ENCODE measurements at regions not wholly inside any gene's neighbourhood (a gene's known extent, or its start where the extent isn't known, plus 50 kb on each side); places are given as distances from the start of the nearest gene placed in this dataset.
"Not testable (repeated sequence)": the region's sequence is repeated elsewhere in the genome, so short reads cannot be mapped to it uniquely, and the experiment has no call there.

GRCh38 chr10:53069013-53069412, 296.4 kb upstream of the MBL2 start:
- DNase-seq (ENCODE audit: low spot score in 2 of 2) = no peak
- intact Hi-C loops (cut with DNase I; ENCODE audit: low total_unique reads) = no loop called here
- no peak overlapping the region for H3K4me3 ChIP-seq (ENCODE audit: low read depth, poor library complexity, severe bottlenecking)
- TF ChIP-seq POLR2A (IDR thresholded peaks at IDR 0.05) (no peak), CTCF (IDR thresholded peaks at IDR 0.05) (no peak)

- WGBS, 2 donors = 41 to 51% methylated on average over 2 of the region's 2 CpGs
- DNase-seq (ENCODE audit: low spot score in 2 of 2) = no peak
- H3K4me3 ChIP-seq (ENCODE audit: low read depth, poor library complexity, severe bottlenecking) = no peak overlapping the region
- TF ChIP-seq CTCF (IDR thresholded peaks at IDR 0.05) = no peak
- no peak for TF ChIP-seq POLR2A (IDR thresholded peaks at IDR 0.05)
- intact Hi-C loops (cut with DNase I; ENCODE audit: low total_unique reads) = no loop called here
Measured at GRCh38 chr10:53064614-53065013, 292.0 kb upstream of the MBL2 start.

- DNase-seq (ENCODE audit: low spot score in 2 of 2) = no peak
- WGBS, 2 donors = 77 to 82% methylated on average over 3 of the region's 3 CpGs
- TF ChIP-seq CTCF (IDR thresholded peaks at IDR 0.05) = no peak
- TF ChIP-seq POLR2A (IDR thresholded peaks at IDR 0.05) = no peak
- H3K4me3 ChIP-seq (ENCODE audit: low read depth, poor library complexity, severe bottlenecking) = no peak overlapping the region
- intact Hi-C loops (cut with DNase I; ENCODE audit: low total_unique reads) = no loop called here
Measured at GRCh38 chr10:53063805-53064204, 291.2 kb upstream of the MBL2 start.

GRCh38 chr10:53052521-53053164, 280.1 kb upstream of the MBL2 start:
- no peak for DNase-seq (ENCODE audit: low spot score in 2 of 2)
- 68 to 79% methylated on average over 6 of the region's 6 CpGs for WGBS, 2 donors
- intact Hi-C loops (cut with DNase I; ENCODE audit: low total_unique reads) = no loop called here
- no peak overlapping the region for H3K4me3 ChIP-seq (ENCODE audit: low read depth, poor library complexity, severe bottlenecking)
- TF ChIP-seq POLR2A (IDR thresholded peaks at IDR 0.05) (no peak), CTCF (IDR thresholded peaks at IDR 0.05) (no peak)

- intact Hi-C loops (cut with DNase I; ENCODE audit: low total_unique reads) = no loop called here
- no peak for DNase-seq (ENCODE audit: low spot score in 2 of 2)
- H3K4me3 ChIP-seq (ENCODE audit: low read depth, poor library complexity, severe bottlenecking) = no peak overlapping the region
- TF ChIP-seq POLR2A (IDR thresholded peaks at IDR 0.05) = no peak
- no peak for TF ChIP-seq CTCF (IDR thresholded peaks at IDR 0.05)
- WGBS, 2 donors = 62 to 74% methylated on average over 2 of the region's 2 CpGs
Measured at GRCh38 chr10:53045315-53045714, 272.7 kb upstream of the MBL2 start.

- 84 to 92% methylated on average over 5 of the region's 5 CpGs for WGBS, 2 donors
- intact Hi-C loops (cut with DNase I; ENCODE audit: low total_unique reads) = not testable (repeated sequence)
Measured at GRCh38 chr10:53035823-53036222, 263.2 kb upstream of the MBL2 start.

More at GRCh38 chr10:53035823-53036222, 263.2 kb upstream of the MBL2 start:
- DNase-seq (ENCODE audit: low spot score in 2 of 2); H3K4me3 ChIP-seq (ENCODE audit: low read depth, poor library complexity, severe bottlenecking): not testable (repeated sequence)
